GM12875 (cell line): ENCODE measurements at regions not wholly inside any gene's neighbourhood (a gene's known extent, or its start where the extent isn't known, plus 50 kb on each side); places are given as distances from the start of the nearest gene placed in this dataset.

Experiments used
- H3K4me3 ChIP-seq: one replicate; pipeline ENCODE4 v1.5.1; 2011; ENCODE audit warnings: low read depth, low read length, control low read depth
- TF ChIP-seq, protein P1 (sequence below): IDR thresholded peaks from 2 replicates; pipeline ENCODE4 v1.5.1; 2011; ENCODE audit warnings: low read depth, mild to moderate bottlenecking, control low read depth, inconsistent platforms, low read length, moderate library complexity, borderline replicate concordance; ENCODE audit not compliant: insufficient read depth

DNA sequence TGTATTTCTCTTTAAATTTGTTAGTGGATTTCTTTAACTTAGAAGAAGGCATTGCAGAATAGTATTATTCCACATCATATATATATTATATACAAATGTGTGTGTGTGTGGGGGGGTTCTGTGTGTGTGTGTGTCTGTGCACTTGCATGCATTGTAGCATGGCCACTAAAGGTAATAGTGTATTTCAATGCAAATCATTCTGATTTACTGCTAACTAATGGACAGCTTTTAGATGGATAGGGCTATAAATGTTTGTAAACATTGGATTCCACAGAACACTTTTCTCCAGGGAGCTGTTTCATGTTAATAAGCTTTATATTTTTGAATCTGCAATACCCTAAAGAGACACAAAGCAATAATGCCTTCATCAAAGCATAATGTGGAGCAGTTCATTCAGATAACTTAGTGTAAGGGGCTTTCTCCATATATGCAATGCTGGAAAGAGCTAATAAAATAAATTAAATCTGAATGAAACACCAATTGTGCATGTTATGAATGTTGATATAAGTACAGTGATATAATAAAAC lies 496.7 kb upstream of the CDH9 start:
- H3K4me3 ChIP-seq: no peak overlapping the region
- TF ChIP-seq, protein P1, sequence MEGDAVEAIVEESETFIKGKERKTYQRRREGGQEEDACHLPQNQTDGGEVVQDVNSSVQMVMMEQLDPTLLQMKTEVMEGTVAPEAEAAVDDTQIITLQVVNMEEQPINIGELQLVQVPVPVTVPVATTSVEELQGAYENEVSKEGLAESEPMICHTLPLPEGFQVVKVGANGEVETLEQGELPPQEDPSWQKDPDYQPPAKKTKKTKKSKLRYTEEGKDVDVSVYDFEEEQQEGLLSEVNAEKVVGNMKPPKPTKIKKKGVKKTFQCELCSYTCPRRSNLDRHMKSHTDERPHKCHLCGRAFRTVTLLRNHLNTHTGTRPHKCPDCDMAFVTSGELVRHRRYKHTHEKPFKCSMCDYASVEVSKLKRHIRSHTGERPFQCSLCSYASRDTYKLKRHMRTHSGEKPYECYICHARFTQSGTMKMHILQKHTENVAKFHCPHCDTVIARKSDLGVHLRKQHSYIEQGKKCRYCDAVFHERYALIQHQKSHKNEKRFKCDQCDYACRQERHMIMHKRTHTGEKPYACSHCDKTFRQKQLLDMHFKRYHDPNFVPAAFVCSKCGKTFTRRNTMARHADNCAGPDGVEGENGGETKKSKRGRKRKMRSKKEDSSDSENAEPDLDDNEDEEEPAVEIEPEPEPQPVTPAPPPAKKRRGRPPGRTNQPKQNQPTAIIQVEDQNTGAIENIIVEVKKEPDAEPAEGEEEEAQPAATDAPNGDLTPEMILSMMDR: no peak

DNA sequence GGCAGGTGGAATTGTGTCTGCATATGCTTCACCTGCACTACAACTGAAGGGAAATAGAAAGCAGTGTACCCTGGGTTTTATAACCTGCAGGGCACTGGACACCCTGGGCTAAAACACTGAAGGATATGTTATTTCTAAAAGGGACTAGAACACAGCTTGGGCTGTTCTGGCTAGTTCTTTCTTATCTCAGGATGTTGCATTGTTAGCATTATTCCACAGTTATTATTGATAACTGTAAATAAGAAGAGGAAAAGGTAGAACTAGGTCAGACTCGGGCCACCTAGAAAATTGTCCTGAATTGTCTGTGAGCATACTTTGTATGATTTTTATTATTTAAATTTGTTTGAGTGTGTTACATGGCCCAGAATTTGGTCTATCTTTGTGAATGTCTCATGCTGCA lies 493.9 kb upstream of the CDH9 start:
- H3K4me3 ChIP-seq: no peak overlapping the region
- TF ChIP-seq, protein P1: no peak

DNA sequence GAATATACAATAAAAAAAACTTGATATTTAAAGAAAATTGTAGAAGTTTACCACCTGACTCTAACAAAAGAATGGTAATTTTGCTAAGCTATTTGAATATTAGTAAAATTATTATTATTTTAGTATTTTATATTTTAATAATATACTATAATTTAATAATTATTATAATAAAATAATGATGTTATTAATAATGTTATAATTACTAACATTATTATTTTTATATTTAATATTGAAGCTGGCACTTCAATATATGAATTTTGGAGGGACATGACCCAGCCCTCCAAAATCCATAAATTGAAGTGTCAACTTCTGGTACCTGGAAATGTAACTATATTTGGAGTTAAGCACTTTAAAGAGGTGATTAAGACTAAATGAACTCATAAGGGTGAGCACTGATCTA lies 486.1 kb upstream of the CDH9 start:
- TF ChIP-seq, protein P1: no peak
- no peak overlapping the region for H3K4me3 ChIP-seq

DNA sequence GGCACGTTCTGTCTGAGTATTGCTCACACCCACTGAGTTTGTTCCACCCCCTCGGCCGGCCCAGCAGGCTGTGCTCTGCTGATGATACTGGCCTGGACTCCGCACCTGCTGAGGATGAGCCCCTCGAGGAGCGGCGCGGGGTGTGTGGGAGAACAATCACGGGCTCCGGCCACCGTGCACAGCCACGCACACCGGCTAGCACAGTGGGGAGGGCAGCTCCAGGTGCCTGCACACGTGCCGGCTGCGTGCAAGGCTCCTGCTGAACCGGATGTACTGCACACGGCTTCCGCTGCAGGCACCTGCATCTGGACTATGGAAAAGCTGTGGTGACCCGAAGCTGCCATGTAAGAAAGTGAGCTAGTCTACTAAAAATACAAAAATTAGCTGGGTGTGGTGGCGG lies 485.2 kb upstream of the CDH9 start:
- H3K4me3 ChIP-seq: no peak overlapping the region

DNA sequence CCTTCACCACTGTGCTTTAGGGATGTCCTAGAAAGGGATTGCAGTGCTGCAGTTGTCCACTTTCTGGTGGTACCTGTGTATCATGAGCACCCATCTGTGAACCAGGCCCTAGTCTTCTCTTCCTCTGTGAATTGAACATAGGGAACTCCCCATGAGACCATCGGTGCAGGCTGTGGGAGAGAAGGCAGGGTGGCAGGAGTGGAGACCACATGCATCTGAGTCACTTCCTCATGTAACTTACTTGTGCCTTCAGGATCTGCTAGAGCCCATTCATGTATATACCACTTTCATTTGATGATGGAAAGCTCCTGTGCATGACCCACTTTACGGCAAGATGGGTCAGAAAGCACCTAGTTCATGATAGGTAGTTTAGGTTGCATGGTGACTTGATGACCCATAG lies 478.1 kb upstream of the CDH9 start:
- no peak overlapping the region for H3K4me3 ChIP-seq
- TF ChIP-seq, protein P1: no peak

More for the DNA sequence above, 485.2 kb upstream of the CDH9 start:
- TF ChIP-seq, protein P1: no peak

DNA sequence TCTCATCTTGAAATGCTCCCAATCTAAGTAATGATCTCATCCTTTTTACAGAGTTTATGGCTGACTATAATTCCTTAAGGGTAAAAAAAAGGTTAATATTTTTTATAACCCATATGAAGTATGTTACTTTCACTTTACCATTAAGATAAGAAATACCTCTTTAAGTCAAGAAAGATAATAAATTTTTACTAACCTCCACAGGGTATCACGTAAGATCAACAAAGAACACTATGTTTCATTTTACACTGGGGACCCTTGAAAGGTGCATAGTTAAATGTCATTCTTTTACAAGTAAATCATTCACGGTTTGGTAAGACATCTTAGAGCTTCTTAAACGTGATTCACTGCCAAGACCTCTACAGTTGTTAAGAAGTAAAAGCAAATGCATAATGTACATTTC lies 472.7 kb upstream of the CDH9 start:
- TF ChIP-seq, protein P1: no peak
- H3K4me3 ChIP-seq: no peak overlapping the region

DNA sequence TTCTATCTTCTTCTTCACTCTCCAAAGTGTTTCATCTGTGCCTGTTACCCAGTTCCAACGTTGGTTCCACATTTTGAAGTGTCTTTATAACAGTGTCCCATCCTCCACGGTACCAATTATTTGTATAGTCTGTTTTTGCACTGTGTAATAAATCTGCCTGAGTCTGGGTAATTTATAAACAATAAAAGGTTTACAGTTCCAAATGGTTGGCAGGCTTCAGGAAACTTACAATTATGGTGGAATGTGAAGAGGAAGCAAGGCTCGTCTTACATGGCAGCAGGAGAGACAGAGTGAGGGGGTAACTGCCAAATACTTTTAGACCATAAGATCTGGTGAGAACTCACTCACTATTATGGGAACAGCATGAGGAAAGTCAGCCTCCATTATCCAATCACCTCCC lies 465.4 kb upstream of the CDH9 start:
- TF ChIP-seq, protein P1: no peak
- no peak overlapping the region for H3K4me3 ChIP-seq
